Nephron progenitor cell (in vitro differentiated cells): ENCODE measurements at regions not wholly inside any gene's neighbourhood (a gene's known extent, or its start where the extent isn't known, plus 50 kb on each side); places are given as distances from the start of the nearest gene placed in this dataset.

ENCODE experiments used
- DNase-seq: peaks from one replicate; pipeline ENCODE4 v3.0.0; 2021
- H3K27ac Mint-ChIP-seq: 2 replicates; pipeline ENCODE4 v1.8.0; 2021; ENCODE audit warnings: mild to moderate bottlenecking, moderate library complexity, mixed read lengths
- H3K27me3 Mint-ChIP-seq: 2 replicates; pipeline ENCODE4 v1.8.0; 2021; ENCODE audit warnings: mild to moderate bottlenecking, low read depth, mixed read lengths; ENCODE audit not compliant: poor library complexity
- H3K36me3 Mint-ChIP-seq: 2 replicates; pipeline ENCODE4 v1.8.0; 2021; ENCODE audit warnings: low read depth, mixed read lengths
- H3K4me1 Mint-ChIP-seq: 2 replicates; pipeline ENCODE4 v1.8.0; 2021; ENCODE audit warnings: mixed read lengths
- H3K4me3 Mint-ChIP-seq: 2 replicates; pipeline ENCODE4 v1.8.0; 2021; ENCODE audit warnings: mild to moderate bottlenecking, moderate library complexity, mixed read lengths
- H3K9me3 Mint-ChIP-seq: 2 replicates; pipeline ENCODE4 v1.8.0; 2021; ENCODE audit warnings: mild to moderate bottlenecking, moderate library complexity, mixed read lengths
- CTCF ChIP-seq: fragments of 200-600 bp; sonication (generic); IDR thresholded peaks from 2 replicates; pipeline ENCODE4 v1.5.0; 2021; ENCODE audit warnings: antibody characterized with exemption

DNA sequence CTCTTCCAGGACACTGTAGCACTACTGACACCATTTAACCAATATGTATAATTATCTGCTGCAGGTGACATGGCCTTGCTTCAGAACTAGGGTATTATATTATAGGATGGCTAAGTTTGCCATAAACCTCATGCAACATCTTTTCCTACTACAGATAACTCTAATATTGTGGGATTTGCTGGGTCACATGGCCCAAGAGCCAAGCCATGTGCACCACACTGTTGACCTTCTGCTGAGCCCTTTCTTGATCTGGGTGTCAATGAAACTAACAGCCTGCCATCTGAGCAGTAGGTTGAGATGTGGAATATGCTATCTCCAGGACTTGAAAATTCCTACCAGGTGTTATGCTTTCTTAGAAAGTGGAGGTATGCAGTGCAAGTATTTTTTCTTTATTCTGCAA is 2291.1 kb downstream of the MRPL39 start:
- no peaks in the 10 kb centered on the region for H3K9me3 Mint-ChIP-seq
- no peak for DNase-seq

DNA sequence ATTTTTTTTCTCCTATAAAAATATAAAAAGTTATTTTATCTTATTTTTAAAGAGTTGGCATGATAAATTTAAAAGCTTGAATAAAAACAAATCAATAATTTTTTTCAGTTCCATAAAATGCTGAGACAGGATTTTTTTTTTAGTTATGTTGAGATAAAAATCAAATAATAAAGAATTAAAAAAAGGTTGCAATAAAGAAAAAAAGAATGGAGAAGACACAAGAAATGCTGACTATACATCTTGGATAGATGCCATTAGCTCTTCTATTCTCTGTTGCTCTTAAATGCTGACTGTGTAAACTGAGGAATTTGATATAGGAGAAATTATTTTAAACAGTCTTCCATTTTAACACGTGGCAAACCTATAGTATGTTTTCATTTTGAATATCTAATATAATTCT is 2298.5 kb downstream of the MRPL39 start:
- H3K27me3 Mint-ChIP-seq = no peaks in the 10 kb centered on the region

More for the DNA sequence above, 2291.1 kb downstream of the MRPL39 start:
- TF ChIP-seq CTCF = no peak
- no peaks in the 10 kb centered on the region for H3K27me3 Mint-ChIP-seq
- no peaks in the 10 kb centered on the region for H3K4me1 Mint-ChIP-seq
- H3K4me3 Mint-ChIP-seq = no peak overlapping the region
- no peaks in the 10 kb centered on the region for H3K36me3 Mint-ChIP-seq
- H3K27ac Mint-ChIP-seq = no peak overlapping the region

GRCh38 chr21:23307065-23307464 is 2300.2 kb downstream of the MRPL39 start:
- Mint-ChIP-seq H3K4me1 (no peaks in the 10 kb centered on the region), H3K4me3 (no peak overlapping the region), H3K36me3 (no peaks in the 10 kb centered on the region), H3K27ac (no peak overlapping the region), H3K27me3 (no peaks in the 10 kb centered on the region), H3K9me3 (no peaks in the 10 kb centered on the region)
- TF ChIP-seq CTCF = no peak
- DNase-seq = no peak

More for the DNA sequence above, 2298.5 kb downstream of the MRPL39 start:
- Mint-ChIP-seq H3K4me1 (no peaks in the 10 kb centered on the region), H3K9me3 (no peaks in the 10 kb centered on the region), H3K4me3 (no peak overlapping the region), H3K36me3 (no peaks in the 10 kb centered on the region), H3K27ac (no peak overlapping the region)
- DNase-seq = no peak
- no peak for TF ChIP-seq CTCF

- Mint-ChIP-seq H3K9me3 (peaks cover 13% of the 10 kb centered on the region), H3K36me3 (no peaks in the 10 kb centered on the region), H3K27ac (no peak overlapping the region), H3K27me3 (no peaks in the 10 kb centered on the region), H3K4me3 (no peak overlapping the region), H3K4me1 (no peaks in the 10 kb centered on the region)
- TF ChIP-seq CTCF = no peak
- DNase-seq = no peak
Measured at GRCh38 chr21:23292292-23292691, 2294.1 kb downstream of the NCAM2 start.

GRCh38 chr21:23281917-23282316 is 2283.7 kb downstream of the NCAM2 start:
- H3K4me3 Mint-ChIP-seq = no peak overlapping the region
- H3K36me3 Mint-ChIP-seq = no peaks in the 10 kb centered on the region
- H3K4me1 Mint-ChIP-seq = no peaks in the 10 kb centered on the region
- no peaks in the 10 kb centered on the region for H3K9me3 Mint-ChIP-seq
- no peak for DNase-seq
- no peaks in the 10 kb centered on the region for H3K27me3 Mint-ChIP-seq
- no peak for TF ChIP-seq CTCF
- no peak overlapping the region for H3K27ac Mint-ChIP-seq

- Mint-ChIP-seq H3K9me3 (no peaks in the 10 kb centered on the region), H3K4me1 (peaks cover 13% of the 10 kb centered on the region), H3K27me3 (no peaks in the 10 kb centered on the region), H3K27ac (no peak overlapping the region), H3K36me3 (no peaks in the 10 kb centered on the region), H3K4me3 (no peak overlapping the region)
- DNase-seq = no peak
- TF ChIP-seq CTCF = no peak
Measured at GRCh38 chr21:23249760-23250159, 2251.6 kb downstream of the NCAM2 start.
